Heart right ventricle (tissue), 16 donors: ENCODE measurements at regions not wholly inside any gene's neighbourhood (a gene's known extent, or its start where the extent isn't known, plus 50 kb on each side); places are given as distances from the start of the nearest gene placed in this dataset.

Experiments used
- ATAC-seq, 8 donors: fragments of 200-7000 bp; cut with Tn5 transposase; one replicate each; pipeline ENCODE4 v1.9.1; 2020; ENCODE audit warnings: mild to moderate bottlenecking in 8 of 8, moderate library complexity in 8 of 8, moderate number of reproducible peaks in 1 of 8
- DNase-seq, 2 donors: peaks; one replicate each; pipeline ENCODE4 v3.0.0-alpha.2; 2020
- H3K27ac ChIP-seq, 10 donors: fragments of 200-600 bp; sonication (generic) in 2 of 10; one replicate each; pipeline versions ENCODE4 v1.5.0 to v1.8.0; 2020 to 2022; ENCODE audit warnings: mild to moderate bottlenecking in 3 of 10
- H3K27me3 ChIP-seq, 7 donors: fragments of 200-600 bp; one replicate each; pipeline ENCODE4 v1.8.0; 2021 to 2022; ENCODE audit warnings: mild to moderate bottlenecking in 2 of 7
- H3K36me3 ChIP-seq, 9 donors: fragments of 200-600 bp; sonication (generic) in 1 of 9; one replicate each; pipeline versions ENCODE4 v1.5.0 to v1.8.0; 2020 to 2022; ENCODE audit warnings: mild to moderate bottlenecking in 2 of 9
- H3K4me1 ChIP-seq, 9 donors: fragments of 200-600 bp; sonication (generic) in 1 of 9; one replicate each; pipeline versions ENCODE4 v1.5.0 to v1.8.0; 2020 to 2022; ENCODE audit warnings: mild to moderate bottlenecking in 4 of 9
- H3K4me3 ChIP-seq, 10 donors: fragments of 200-600 bp; sonication (generic) in 2 of 10; one replicate each; pipeline versions ENCODE4 v1.5.0 to v1.8.0; 2020 to 2022; ENCODE audit warnings: mild to moderate bottlenecking in 7 of 10, moderate library complexity in 2 of 10
- H3K9me3 ChIP-seq, 11 donors: fragments of 200-600 bp in 10 of 11; sonication (generic) in 2 of 11; one replicate each; pipeline versions ENCODE4 v1.5.0 to v1.8.0; 2013 to 2022; ENCODE audit warnings: mild to moderate bottlenecking in 2 of 11, control low read depth in 1 of 11, moderate library complexity in 1 of 11
- WGBS, 2 donors: extraction: QIAGEN DNeasy Blood & Tissue Kit; methylation state at CpG; one replicate each; pipeline ENCODE4 v1.1.7; 2013; ENCODE audit warnings: inconsistent platforms in 1 of 2; 5-methylcytosine and 5-hydroxymethylcytosine counted together
- intact Hi-C, 10 donors: fragments of 100-400 bp; cut with DNase I; formaldehyde crosslinking; loops; one replicate each; pipeline versions ENCODE4 v1.11.1 to v1.14.2; 2022
- TF ChIP-seq, protein P1 (sequence below), 9 donors: fragments of 200-600 bp; sonication (generic) in 2 of 9; IDR thresholded peaks; one replicate each; pipeline versions ENCODE4 v1.5.0 to v1.8.0; 2021 to 2022; ENCODE audit warnings: antibody characterized with exemption in 9 of 9, mild to moderate bottlenecking in 5 of 9, moderate library complexity in 1 of 9
- donor health status: Arrhythmogenic right ventricular cardiomyopathy.
- donor health status: ischemic (EF 13 %, LVEDD 7.1; RV severe dilation, severe dysfunction).
- donor health status: healthy with polysubstance abuse.
- donor health status: DM: no; HTN: yes; CAD: no.
- donor health status: DM: no; HTN: no; CAD: no.
- donor health status: ischemic (EF 25% LVEDD 6.9; RV normal size, moderate dysfunction).
- donor health status: ischemic (EF 25% LVEDD 5.7; RV mildly dilated, moderate dysfunction).
- donor health status: healthy.
- donor health status: DM: yes; HTN: yes; CAD: no.
- donor health status: Ischemic cardiomyopathy.
- donor health status: ischemic (EF 35%, LVEDD 5.7; RV mildly dilated, moderate dysfunction).
- donor health status: nonischemic (EF 11% LVEDD 7.7; RV severe dilation, severe dysfunction).
- donor health status: DM: yes; HTN: yes; CAD: no.
- donor health status: PGD.
- donor health status: ischemic (EF 29% LVEDD 5.4; RV normal size, mild dysfunction).
- donor health status: nonischemic (EF 23%, LVEDD 6.1; RV moderate dilation, normal function).

DNA sequence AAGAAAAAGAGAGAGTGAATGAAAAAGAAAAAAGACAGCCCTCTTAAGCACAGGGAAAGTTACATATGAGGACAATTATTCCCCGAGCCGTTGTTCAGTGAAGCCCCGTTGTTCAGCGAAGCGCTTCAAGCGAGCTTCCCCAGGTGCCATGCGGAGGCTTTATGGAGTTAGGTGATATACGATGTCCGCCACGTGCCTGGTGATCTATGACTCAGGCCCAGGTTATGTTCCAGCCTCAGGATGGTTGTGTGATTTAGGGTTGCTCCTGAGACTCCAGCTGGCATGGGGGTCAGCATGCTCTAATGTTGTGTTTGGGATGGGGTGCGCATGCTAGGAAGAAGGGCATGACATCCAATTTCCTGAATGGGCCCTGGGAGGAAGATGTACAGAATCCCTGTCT, 365.6 kb downstream of the CDK5RAP2 start:
- peaks cover 0 to 7% (median 0%) of the 10 kb centered on the region in 7 donors for H3K27me3 ChIP-seq
- H3K36me3 ChIP-seq, result no peaks in the 10 kb centered on the region
- DNase-seq (no peak), ATAC-seq (no peak)
- H3K4me3 ChIP-seq, result no peak overlapping the region
- no peaks in the 10 kb centered on the region for H3K9me3 ChIP-seq
- H3K27ac ChIP-seq, result no peak overlapping the region
- H3K4me1 ChIP-seq, result no peaks in the 10 kb centered on the region
- TF ChIP-seq, protein P1, sequence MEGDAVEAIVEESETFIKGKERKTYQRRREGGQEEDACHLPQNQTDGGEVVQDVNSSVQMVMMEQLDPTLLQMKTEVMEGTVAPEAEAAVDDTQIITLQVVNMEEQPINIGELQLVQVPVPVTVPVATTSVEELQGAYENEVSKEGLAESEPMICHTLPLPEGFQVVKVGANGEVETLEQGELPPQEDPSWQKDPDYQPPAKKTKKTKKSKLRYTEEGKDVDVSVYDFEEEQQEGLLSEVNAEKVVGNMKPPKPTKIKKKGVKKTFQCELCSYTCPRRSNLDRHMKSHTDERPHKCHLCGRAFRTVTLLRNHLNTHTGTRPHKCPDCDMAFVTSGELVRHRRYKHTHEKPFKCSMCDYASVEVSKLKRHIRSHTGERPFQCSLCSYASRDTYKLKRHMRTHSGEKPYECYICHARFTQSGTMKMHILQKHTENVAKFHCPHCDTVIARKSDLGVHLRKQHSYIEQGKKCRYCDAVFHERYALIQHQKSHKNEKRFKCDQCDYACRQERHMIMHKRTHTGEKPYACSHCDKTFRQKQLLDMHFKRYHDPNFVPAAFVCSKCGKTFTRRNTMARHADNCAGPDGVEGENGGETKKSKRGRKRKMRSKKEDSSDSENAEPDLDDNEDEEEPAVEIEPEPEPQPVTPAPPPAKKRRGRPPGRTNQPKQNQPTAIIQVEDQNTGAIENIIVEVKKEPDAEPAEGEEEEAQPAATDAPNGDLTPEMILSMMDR (IDR thresholded peaks at IDR 0.05), result no peak
- WGBS, 2 donors, result 88 to 93% methylated on average over 11 of the region's 11 CpGs
- intact Hi-C loops, result no loop called here

DNA sequence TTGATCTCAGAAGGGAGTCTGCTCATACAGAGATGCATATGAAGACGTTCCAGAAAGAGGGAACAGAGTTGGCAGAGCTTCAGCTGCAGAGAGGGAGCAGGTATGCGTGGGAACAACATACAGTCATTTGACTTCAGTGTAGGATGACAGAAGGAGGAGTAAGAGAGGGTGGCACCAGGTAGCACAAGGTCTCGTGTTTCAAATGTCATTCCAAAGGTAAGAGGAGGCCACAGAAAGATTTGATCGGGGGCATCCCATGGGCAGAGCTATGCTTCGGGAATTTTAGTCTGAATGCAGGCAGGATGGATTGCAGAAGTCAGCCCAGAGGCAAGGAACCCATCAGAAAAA, 367.1 kb downstream of the CDK5RAP2 start:
- ATAC-seq (no peak), DNase-seq (no peak)
- no peaks in the 10 kb centered on the region for H3K9me3 ChIP-seq
- TF ChIP-seq, protein P1 (IDR thresholded peaks at IDR 0.05), result no peak
- intact Hi-C loops, result no loop called here
- no peak overlapping the region for H3K4me3 ChIP-seq
- H3K27ac ChIP-seq, result no peak overlapping the region
- 54 to 58% methylated on average over 5 of the region's 5 CpGs for WGBS, 2 donors
- no peaks in the 10 kb centered on the region for H3K36me3 ChIP-seq
- H3K4me1 ChIP-seq, result no peaks in the 10 kb centered on the region
- H3K27me3 ChIP-seq, result peaks cover 0 to 7% (median 0%) of the 10 kb centered on the region in 7 donors

- 34 to 45% methylated on average over 2 of the region's 2 CpGs for WGBS, 2 donors
- ATAC-seq, result no peak
- TF ChIP-seq, protein P1 (IDR thresholded peaks at IDR 0.05), result no peak
These were observed 367.7 kb downstream of the CDK5RAP2 start for GRCh38 chr9:120212153-120212852.

GRCh38 chr9:120210274-120210673, 369.7 kb downstream of the CDK5RAP2 start:
- no peaks in the 10 kb centered on the region for H3K9me3 ChIP-seq
- H3K4me3 ChIP-seq, result no peak overlapping the region
- intact Hi-C loops, result no loop called here
- H3K27ac ChIP-seq, result no peak overlapping the region
- DNase-seq (no peak), ATAC-seq (no peak)
- 62 to 67% methylated on average over 4 of the region's 4 CpGs for WGBS, 2 donors
- no peaks in the 10 kb centered on the region for H3K4me1 ChIP-seq
- no peaks in the 10 kb centered on the region for H3K36me3 ChIP-seq
- peaks cover 0 to 7% (median 0%) of the 10 kb centered on the region in 7 donors for H3K27me3 ChIP-seq
- TF ChIP-seq, protein P1 (IDR thresholded peaks at IDR 0.05), result no peak

More at GRCh38 chr9:120212153-120212852, 367.7 kb downstream of the CDK5RAP2 start:
- no peaks in the 10 kb centered on the region for H3K36me3 ChIP-seq
- H3K9me3 ChIP-seq, result no peaks in the 10 kb centered on the region
- intact Hi-C loops, result no loop called here
- no peaks in the 10 kb centered on the region for H3K4me1 ChIP-seq
- DNase-seq, result no peak
- no peak overlapping the region for H3K27ac ChIP-seq
- peaks cover 0 to 7% (median 0%) of the 10 kb centered on the region in 7 donors for H3K27me3 ChIP-seq
- no peak overlapping the region for H3K4me3 ChIP-seq
